GM12872 (cell line): ENCODE measurements at regions not wholly inside any gene's neighbourhood (a gene's known extent, or its start where the extent isn't known, plus 50 kb on each side); places are given as distances from the start of the nearest gene placed in this dataset.

Experiments used
- TF ChIP-seq, protein P1 (sequence below): IDR thresholded peaks from 3 replicates; pipeline ENCODE4 v1.5.1; 2011; ENCODE audit warnings: low read depth, mild to moderate bottlenecking, low read length, moderate library complexity; ENCODE audit not compliant: insufficient read depth

- TF ChIP-seq, protein P1, sequence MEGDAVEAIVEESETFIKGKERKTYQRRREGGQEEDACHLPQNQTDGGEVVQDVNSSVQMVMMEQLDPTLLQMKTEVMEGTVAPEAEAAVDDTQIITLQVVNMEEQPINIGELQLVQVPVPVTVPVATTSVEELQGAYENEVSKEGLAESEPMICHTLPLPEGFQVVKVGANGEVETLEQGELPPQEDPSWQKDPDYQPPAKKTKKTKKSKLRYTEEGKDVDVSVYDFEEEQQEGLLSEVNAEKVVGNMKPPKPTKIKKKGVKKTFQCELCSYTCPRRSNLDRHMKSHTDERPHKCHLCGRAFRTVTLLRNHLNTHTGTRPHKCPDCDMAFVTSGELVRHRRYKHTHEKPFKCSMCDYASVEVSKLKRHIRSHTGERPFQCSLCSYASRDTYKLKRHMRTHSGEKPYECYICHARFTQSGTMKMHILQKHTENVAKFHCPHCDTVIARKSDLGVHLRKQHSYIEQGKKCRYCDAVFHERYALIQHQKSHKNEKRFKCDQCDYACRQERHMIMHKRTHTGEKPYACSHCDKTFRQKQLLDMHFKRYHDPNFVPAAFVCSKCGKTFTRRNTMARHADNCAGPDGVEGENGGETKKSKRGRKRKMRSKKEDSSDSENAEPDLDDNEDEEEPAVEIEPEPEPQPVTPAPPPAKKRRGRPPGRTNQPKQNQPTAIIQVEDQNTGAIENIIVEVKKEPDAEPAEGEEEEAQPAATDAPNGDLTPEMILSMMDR = no peak
Observed at GRCh38 chr6:14272737-14273085, 155.1 kb downstream of the CD83 start.

DNA sequence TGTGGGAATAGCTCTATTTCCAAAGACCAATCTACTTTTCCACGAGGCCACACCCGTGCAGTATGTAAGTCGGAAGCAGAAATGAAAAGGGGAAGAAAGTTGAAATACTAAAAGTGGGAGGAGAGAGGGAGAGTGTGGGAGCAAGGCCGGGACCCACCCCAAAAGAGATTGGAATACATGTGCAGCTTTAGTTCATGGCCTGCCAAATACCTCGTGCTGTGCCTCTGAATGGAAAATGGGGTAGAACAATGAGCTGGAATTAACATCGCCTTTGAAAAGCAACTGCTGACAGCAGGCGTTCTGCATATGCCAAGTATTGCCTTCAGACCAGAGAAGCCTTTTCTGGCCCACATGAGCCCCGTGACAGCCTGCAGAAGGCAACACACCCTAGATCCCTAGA lies 155.6 kb downstream of the CD83 start:
- TF ChIP-seq, protein P1 = no peak

DNA sequence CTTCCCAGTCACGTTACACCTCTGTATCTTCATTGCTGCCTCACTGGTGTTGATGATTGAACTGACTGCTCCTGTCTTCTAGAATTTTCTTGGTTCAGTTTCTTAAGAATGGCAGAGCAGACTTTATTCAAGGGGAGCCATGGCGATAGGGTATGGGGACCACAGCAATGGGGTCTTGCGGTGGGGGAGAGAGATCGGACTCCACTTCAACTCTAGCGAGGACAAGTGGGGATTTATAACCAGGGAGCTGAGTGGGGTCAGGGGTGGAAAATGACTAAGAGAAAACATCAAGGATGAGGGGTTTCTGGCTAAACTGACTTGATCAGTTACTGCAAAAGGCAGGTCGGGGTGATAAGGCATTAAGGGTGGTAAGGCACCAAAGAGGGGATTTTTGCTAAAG lies 156.4 kb downstream of the CD83 start:
- TF ChIP-seq, protein P1 = no peak

GRCh38 chr6:14274546-14275492 lies 157.2 kb downstream of the CD83 start:
- TF ChIP-seq, protein P1 = no peak

- TF ChIP-seq, protein P1 = no peak
Observed at GRCh38 chr6:14275493-14275851, 157.9 kb downstream of the CD83 start.

GRCh38 chr6:14276071-14276470 lies 158.5 kb downstream of the CD83 start:
- TF ChIP-seq, protein P1 = no peak

GRCh38 chr6:14276667-14277404 lies 159.3 kb downstream of the CD83 start:
- TF ChIP-seq, protein P1 = no peak
